ENCODE measurements at regions not wholly inside any gene's neighbourhood (a gene's known extent, or its start where the extent isn't known, plus 50 kb on each side); places are given as distances from the start of the nearest gene placed in this dataset.
"Not testable (repeated sequence)": the region's sequence is repeated elsewhere in the genome, so short reads cannot be mapped to it uniquely, and the experiment has no call there.

GRCh38 chr1:60612790-60613189, 469.6 kb upstream of the NFIA start:
- Mint-ChIP-seq H3K4me1 (0 out of 4 replicates have a peak, but pooled peaks cover 0 to 2% of the 10 kb centered on the region in 2 experiments), H3K4me3 (no peak overlapping the region), H3K9me3 (no peaks in the 10 kb centered on the region; a peak in 1 of 5 replicates), H3K27ac (no peak overlapping the region), H3K27me3 (ENCODE audit: low read depth) (no peaks in the 10 kb centered on the region), H3K36me3 (ENCODE audit: insufficient read depth in 1 of 3, low read depth in 3 of 3) (no peaks in the 10 kb centered on the region; a peak in 1 of 7 replicates)
- H4K8ac ChIP-seq (replicated peaks; ENCODE audit: insufficient read length, low read depth, low read length), result no peak overlapping the region
- 100% methylated on average over 1 of the region's 4 CpGs for WGBS (ENCODE audit: extremely low coverage, insufficient read length, low lambda C conversion rate)
- no peaks in the 10 kb centered on the region for H3K79me2 ChIP-seq (ENCODE audit: insufficient read depth, low read length)
- no peak overlapping the region for H4K91ac ChIP-seq (ENCODE audit: insufficient read length, low read depth, low read length)
- no peak overlapping the region for H2BK12ac ChIP-seq (ENCODE audit: insufficient read length, low read depth, low read length)
- H3K79me1 ChIP-seq (ENCODE audit: insufficient read depth, low read depth, low read length, poor library complexity, severe bottlenecking), result no peaks in the 10 kb centered on the region
- no peak overlapping the region for H3K18ac ChIP-seq (ENCODE audit: insufficient read length, low read depth, low read length)
- H2AFZ ChIP-seq (ENCODE audit: low read length), result no peak overlapping the region
- H3K27me3 ChIP-seq (ENCODE audit: insufficient read depth, low read length), result no peaks in the 10 kb centered on the region
- no peak overlapping the region for H3K23ac ChIP-seq (ENCODE audit: insufficient read length, low read depth, low read length)
- H2BK15ac ChIP-seq (ENCODE audit: low read depth, low read length), result no peak overlapping the region
- no peak overlapping the region for H3K14ac ChIP-seq (ENCODE audit: insufficient read depth, low read length)
- H3K4me1 ChIP-seq (ENCODE audit: insufficient read depth, low read length), result no peaks in the 10 kb centered on the region
- H2AK5ac ChIP-seq (ENCODE audit: insufficient read length, low read length), result no peak overlapping the region
- H4K5ac ChIP-seq (ENCODE audit: insufficient read length, low read depth, low read length), result no peak overlapping the region
- no peaks in the 10 kb centered on the region for H4K20me1 ChIP-seq (ENCODE audit: control insufficient read depth, insufficient read depth, insufficient read length)
- no peak for DNase-seq
- no peaks in the 10 kb centered on the region for H3K23me2 ChIP-seq (ENCODE audit: insufficient read length, low read depth, low read length, poor library complexity, severe bottlenecking)
- H3K9me3 ChIP-seq (ENCODE audit: control insufficient read depth, low read depth, low read length), result no peaks in the 10 kb centered on the region
- H3K56ac ChIP-seq (ENCODE audit: insufficient read length, low read depth, low read length), result no peak overlapping the region
- no peak overlapping the region for H2BK120ac ChIP-seq (ENCODE audit: low read depth, low read length, poor library complexity, severe bottlenecking)
- no peak overlapping the region for H3K9ac ChIP-seq (ENCODE audit: extremely low read depth, insufficient read length, low read length)
- H3K4ac ChIP-seq (ENCODE audit: low read depth, low read length), result no peak overlapping the region
- H3K27ac ChIP-seq (ENCODE audit: insufficient read length, low read depth, low read length), result no peak overlapping the region
- no peak overlapping the region for H3K4me2 ChIP-seq (ENCODE audit: insufficient read depth, insufficient read length, low read length)
- H2BK5ac ChIP-seq (ENCODE audit: insufficient read length, low read length), result no peak overlapping the region
- no peak overlapping the region for H3T11ph ChIP-seq (ENCODE audit: low read length)
- no peak overlapping the region for H2BK20ac ChIP-seq (ENCODE audit: low read depth, low read length, poor library complexity, severe bottlenecking)
- no peak for TF ChIP-seq CTCF (conservative IDR thresholded peaks at IDR 0.05)

GRCh38 chr1:60606921-60607320, 475.4 kb upstream of the NFIA start:
- H3K56ac ChIP-seq (ENCODE audit: insufficient read length, low read depth, low read length); H2AK5ac ChIP-seq (ENCODE audit: insufficient read length, low read length); H3K23ac ChIP-seq (ENCODE audit: insufficient read length, low read depth, low read length); H2BK12ac ChIP-seq (ENCODE audit: insufficient read length, low read depth, low read length); H4K8ac ChIP-seq (replicated peaks; ENCODE audit: insufficient read length, low read depth, low read length); H3K4ac ChIP-seq (ENCODE audit: low read depth, low read length); H3K4me3 Mint-ChIP-seq; H3K18ac ChIP-seq (ENCODE audit: insufficient read length, low read depth, low read length); H3K27me3 Mint-ChIP-seq (ENCODE audit: low read depth); H2BK15ac ChIP-seq (ENCODE audit: low read depth, low read length); H3K9me3 ChIP-seq (ENCODE audit: control insufficient read depth, low read depth, low read length); H3K79me2 ChIP-seq (ENCODE audit: insufficient read depth, low read length); H2BK5ac ChIP-seq (ENCODE audit: insufficient read length, low read length); H4K5ac ChIP-seq (ENCODE audit: insufficient read length, low read depth, low read length); H2BK120ac ChIP-seq (ENCODE audit: low read depth, low read length, poor library complexity, severe bottlenecking); H3K4me2 ChIP-seq (ENCODE audit: insufficient read depth, insufficient read length, low read length); H3K9ac ChIP-seq (ENCODE audit: extremely low read depth, insufficient read length, low read length); H3T11ph ChIP-seq (ENCODE audit: low read length); H3K23me2 ChIP-seq (ENCODE audit: insufficient read length, low read depth, low read length, poor library complexity, severe bottlenecking); H2AFZ ChIP-seq (ENCODE audit: low read length); H3K14ac ChIP-seq (ENCODE audit: insufficient read depth, low read length); H3K4me1 ChIP-seq (ENCODE audit: insufficient read depth, low read length); H4K20me1 ChIP-seq (ENCODE audit: control insufficient read depth, insufficient read depth, insufficient read length); DNase-seq; H3K79me1 ChIP-seq (ENCODE audit: insufficient read depth, low read depth, low read length, poor library complexity, severe bottlenecking); H3K27ac Mint-ChIP-seq; H4K91ac ChIP-seq (ENCODE audit: insufficient read length, low read depth, low read length); H3K27ac ChIP-seq (ENCODE audit: insufficient read length, low read depth, low read length); H3K4me1 Mint-ChIP-seq; H3K27me3 ChIP-seq (ENCODE audit: insufficient read depth, low read length); H2BK20ac ChIP-seq (ENCODE audit: low read depth, low read length, poor library complexity, severe bottlenecking): not testable (repeated sequence)
- H3K9me3 Mint-ChIP-seq, result peaks cover 18% of the 10 kb centered on the region in 2 experiments
- no CpG with 5 or more reads among the region's 1 CpG for WGBS (ENCODE audit: extremely low coverage, insufficient read length, low lambda C conversion rate)
- peaks cover 8 to 12% (median 12%) of the 10 kb centered on the region in 3 experiments for H3K36me3 Mint-ChIP-seq (ENCODE audit: insufficient read depth in 1 of 3, low read depth in 3 of 3)
